HG02678 (cell line): ENCODE measurements at regions not wholly inside any gene's neighbourhood (a gene's known extent, or its start where the extent isn't known, plus 50 kb on each side); places are given as distances from the start of the nearest gene placed in this dataset.
"Not testable (repeated sequence)": the region's sequence is repeated elsewhere in the genome, so short reads cannot be mapped to it uniquely, and the experiment has no call there.

Source experiments
- ATAC-seq: cut with Tn5 transposase; IDR thresholded peaks from one replicate; pipeline ENCODE4 v1.9.1; 2021; ENCODE audit warnings: mild to moderate bottlenecking, moderate library complexity; ENCODE audit not compliant: unreplicated experiment

- no peak for ATAC-seq
These were observed 114.2 kb downstream of the DHRS2 start for GRCh38 chr14:23750357-23750756.

DNA sequence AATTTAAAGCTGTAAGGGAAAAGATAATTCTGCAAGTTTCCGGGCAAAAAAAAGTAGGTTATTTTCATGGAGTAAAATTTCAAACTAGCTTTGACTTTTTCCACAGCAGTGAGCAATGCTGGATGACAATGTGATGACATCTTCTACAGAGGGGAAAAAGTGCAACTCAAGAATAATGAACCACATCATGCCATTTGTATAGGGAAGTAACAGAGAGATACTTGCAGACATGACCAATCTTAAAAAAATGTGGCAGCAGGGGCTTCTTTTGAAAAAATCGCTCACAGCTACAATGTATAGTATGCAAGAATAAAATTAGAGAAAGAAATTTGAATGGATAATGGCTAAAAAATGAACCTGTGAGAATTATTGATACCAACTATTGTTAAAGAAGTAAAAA, 115.5 kb downstream of the DHRS2 start:
- no peak for ATAC-seq

- no peak for ATAC-seq
These were observed 127.2 kb downstream of the DHRS2 start for GRCh38 chr14:23763394-23763793.

DNA sequence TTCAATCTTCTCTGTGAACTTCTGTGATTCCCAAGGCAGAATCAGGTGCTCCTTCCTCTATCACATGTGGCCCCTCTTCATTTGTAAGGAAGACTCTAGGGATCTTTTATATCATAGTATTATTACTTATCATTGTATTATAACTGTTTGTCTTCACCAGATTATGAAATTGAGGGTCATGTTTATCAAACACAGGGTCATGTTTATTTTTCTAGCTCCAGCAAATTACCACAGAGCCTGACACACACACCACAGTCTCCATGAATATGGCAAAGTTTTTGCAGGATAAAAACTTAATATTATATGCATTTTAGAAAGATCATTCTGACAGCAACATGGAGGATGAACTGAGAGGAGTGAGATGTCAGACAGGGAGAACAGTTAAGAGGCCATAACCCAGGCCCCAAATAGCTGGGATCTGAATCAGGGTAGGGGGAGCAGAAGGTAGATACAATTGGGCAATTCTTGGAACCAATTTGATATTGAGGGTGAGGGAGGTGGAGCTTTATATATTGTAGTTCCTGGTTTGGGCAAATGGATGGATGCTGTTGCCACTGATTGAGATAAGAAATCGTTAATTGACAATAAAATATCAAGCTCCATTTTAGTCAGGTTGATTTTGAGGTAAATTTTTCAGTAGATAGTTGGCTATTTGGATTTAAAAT, 130.7 kb downstream of the DHRS2 start:
- no peak for ATAC-seq

DNA sequence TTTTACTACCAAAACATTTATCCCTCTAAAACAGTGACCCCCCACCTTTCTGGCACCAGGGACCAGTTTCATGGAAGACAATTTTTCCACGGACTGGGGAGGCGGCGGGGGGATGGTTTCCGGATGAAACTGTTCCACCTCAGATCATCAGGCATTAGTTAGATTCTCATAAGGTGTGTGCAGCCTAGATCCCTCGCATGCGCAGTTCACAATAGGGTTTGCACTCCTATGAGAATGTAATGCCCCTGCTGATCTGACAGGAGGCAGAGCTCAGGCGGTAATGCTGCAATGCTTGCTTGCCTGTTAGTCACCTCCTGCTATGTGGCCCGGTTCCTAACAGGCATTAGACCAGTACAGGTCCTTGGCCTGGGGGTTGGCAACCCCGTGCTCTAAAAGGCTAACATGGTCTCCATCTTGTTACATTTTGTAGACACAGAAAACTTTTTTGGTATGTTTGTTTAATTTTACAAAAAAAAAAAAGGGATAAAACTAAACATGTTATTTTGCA, 133.1 kb downstream of the DHRS2 start:
- ATAC-seq = not testable (repeated sequence)

DNA sequence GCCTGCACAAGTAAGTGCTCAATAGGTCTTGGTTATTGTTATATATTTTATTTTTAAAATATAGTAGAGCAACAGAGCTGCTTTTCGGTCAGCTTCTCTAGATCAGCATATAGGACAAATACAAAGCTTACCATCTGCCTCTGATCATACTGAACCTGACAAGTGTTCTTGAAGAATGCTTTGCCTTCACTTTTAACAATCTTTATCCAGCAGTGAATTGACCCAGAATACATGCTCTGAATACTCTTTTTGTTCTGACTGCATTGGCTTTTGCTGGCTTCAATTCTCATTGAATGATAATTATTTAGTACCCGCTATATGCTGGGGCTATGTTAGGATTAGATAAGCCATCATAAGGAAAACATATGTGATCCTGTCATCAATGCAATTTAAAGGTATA, 137.8 kb downstream of the DHRS2 start:
- no peak for ATAC-seq

DNA sequence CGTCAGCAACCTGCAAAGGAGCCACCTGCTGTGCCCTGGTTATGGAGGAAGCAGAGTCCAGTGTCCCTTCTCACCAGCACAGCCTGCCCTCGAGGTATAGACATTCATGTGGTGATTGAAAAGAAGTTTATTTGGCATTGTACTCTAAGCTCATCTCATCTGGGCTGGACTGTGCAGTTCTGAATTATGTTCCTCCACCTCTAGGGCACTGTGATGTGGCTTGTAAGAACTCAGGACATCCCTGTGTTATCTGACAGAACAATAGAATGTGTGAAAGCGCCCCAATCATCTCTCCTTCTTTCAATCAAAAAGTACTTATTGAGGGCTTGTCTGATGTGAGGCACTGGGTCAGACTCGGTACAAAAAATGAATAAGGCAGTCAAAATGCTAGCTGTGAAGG, 140.1 kb downstream of the DHRS2 start:
- ATAC-seq = no peak

GRCh38 chr14:23785208-23785607, 149.0 kb downstream of the DHRS2 start:
- ATAC-seq = no peak

DNA sequence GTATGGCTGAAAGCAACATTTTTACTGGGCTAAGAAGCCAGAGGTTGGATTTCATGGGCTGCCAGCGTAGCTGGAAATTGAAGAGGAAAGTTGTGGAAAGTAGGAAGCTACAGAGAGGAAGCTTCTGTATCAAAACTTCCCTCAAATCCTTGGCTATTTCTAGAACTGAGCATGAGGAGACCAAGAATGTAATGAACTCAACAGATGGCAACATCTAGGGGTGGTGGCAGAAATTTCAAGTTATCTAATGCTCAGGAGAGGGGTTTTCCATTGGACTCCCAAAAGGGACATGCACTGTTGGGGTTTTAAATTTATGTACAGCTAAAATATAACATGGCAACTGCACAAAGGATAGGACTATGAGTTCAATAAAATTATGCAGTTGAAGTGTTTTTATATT, 151.3 kb downstream of the DHRS2 start:
- ATAC-seq = no peak

- ATAC-seq = no peak
These were observed 153.5 kb downstream of the DHRS2 start for GRCh38 chr14:23789696-23790095.

DNA sequence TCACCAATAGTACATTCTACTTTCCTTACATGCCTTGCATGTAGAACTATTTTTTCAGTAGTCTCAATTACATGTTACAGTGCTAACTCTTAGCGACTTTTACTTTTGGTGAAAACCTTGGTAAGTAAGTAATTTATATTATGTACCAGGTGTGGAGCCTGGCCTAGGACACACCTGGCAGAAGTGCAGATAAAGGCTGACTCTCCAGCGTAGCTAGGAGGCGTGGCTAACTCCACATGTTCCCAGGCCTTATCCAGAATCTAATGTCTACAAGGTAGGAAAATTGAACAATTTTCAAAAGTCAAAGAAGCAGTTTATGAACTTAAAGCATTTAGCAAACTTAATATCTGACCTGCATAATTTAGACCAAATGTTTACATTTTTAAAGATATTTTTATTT, 157.4 kb downstream of the DHRS2 start:
- no peak for ATAC-seq

GRCh38 chr14:23800811-23801210, 152.8 kb upstream of the DHRS4 start:
- no peak for ATAC-seq

GRCh38 chr14:23801766-23802165, 151.8 kb upstream of the DHRS4 start:
- ATAC-seq = no peak

- ATAC-seq = no peak
These were observed 148.8 kb upstream of the DHRS4 start for GRCh38 chr14:23804817-23805216.

DNA sequence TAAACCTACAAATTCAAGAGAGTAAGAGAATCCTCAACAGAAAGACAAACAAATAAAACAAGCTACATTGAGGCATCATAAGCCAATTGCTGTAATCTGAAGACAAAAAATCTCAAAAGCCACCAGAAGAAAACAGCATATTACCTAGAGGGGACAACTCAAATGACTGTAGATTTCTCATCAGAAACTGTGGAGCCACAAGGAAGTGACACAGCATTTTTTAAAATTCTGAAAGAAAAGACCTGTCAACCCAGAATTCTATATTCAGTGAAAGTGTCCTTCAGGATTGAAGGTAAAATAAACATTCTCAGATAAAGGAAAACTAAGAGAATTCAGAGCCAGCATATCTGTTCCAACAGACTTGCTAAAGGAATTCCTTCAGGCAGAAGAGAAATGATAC, 147.8 kb upstream of the DHRS4 start:
- ATAC-seq = no peak

DNA sequence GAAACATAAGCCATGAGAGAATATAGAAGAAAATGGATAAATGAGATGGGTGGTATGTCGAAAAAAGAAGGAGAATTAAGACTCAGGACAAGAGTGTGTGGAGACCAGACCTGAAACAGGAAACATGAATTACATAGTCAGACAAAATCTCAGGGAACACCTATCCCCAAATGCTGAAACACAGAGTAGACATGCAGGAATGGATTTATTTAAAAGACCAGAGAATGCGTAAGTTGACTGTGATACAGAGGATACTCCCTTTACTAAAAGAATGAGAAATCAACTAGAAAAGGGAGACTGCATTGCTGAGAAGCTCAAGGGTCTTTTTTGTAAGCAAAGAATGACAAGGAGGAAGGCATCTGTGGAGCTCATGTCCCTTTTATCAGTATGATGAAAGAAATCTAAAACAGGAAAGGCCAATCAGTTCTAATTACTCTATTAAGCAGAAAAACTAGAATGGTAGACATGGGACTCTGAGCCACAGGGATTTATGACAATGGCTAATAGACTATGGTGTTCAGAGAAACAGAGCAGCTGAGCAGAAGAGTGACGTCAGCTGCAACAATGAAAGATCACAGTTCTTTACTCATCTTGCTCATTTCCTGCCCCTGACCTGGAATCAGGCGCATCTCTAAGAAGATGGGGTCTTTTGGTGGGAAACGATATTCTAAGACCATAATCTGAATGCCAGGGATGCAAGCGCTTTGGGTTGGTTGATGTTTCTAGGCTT, 138.9 kb upstream of the DHRS4 start:
- no peak for ATAC-seq

DNA sequence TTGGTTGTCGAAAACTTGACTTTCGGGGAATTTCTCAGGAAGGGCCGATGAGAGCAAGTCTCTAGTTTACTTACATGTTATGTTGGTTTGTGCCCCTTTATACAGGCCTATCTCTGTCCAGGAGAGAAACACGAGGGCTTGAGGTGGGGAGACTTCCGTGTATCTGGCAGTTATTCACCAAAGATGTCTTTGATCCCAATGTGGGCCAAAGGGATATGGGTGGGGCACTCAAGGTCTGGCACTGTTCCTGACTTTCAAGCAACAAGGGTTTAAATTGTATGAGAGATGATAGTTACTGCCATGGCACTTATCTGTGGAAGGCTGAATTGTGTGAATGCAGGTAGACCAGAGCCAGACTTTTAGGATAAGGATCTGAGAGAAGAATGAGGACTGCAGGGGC, 137.2 kb upstream of the DHRS4 start:
- no peak for ATAC-seq

DNA sequence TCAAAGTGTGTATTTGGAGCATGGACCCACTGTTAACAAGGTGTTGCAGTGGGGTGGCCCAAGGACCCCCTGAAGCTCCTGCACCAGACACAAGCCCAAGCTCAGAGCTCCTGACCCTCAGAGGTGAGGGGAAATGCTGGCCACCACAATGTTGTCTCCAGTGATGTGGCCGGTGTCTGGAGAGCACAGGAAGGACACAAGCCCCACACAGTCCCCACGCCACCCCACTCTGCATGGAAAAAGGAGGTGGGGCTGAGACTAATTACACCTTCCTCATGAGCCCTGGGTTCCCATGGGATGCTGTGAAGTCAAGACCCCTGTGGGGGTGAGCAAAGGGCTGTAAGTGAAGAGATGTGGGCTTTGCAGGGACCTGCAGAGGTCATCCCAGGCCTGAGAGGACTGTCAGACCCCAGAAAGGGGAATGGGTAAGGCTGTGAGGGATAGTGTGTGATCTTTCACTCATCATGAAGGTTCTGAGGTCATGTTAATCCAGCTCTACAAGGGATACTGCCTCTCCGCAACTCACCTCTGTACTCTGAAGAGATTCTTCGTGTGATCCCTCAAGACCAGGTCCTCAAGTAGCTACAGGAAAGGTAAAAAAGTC, 136.3 kb upstream of the DHRS4 start:
- no peak for ATAC-seq

DNA sequence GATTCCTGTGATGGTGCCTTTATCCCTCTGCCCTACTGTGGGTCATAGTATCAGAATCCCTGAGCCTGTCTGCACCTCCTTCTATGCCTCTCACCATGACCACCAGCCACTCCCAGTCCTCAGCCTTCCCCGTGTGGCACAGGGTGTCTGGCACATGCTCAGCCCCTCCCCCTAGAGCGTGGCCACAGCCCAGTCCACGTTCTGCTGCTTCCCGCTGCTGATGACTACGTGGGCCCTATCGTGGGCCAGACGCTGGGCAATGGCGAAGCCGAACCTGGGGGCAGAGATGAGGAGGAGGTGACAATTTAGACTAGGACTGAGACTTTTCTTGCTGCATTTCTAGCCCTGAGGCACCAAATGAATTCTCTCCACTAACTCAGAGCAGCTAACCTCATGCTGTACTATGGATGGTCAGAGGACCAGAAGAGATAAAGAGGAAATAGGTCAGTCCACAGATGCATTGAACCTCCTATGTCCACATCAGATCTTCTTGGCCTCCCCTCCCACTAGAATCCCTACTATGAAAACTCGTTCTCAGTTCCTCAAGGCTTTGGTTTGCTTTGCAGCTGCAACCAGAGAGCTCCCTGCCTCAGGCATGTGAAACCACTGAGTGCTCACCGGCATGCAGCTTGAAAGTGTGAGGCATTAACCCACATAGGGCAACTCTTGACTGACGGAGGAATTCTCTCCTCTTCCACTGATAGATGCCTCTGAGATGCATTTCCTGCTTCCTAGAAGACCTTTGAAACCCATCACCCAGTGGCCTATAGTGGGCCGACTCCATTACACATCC, 126.3 kb upstream of the DHRS4 start:
- no peak for ATAC-seq

GRCh38 chr14:23828001-23828400, 125.6 kb upstream of the DHRS4 start:
- ATAC-seq = no peak

DNA sequence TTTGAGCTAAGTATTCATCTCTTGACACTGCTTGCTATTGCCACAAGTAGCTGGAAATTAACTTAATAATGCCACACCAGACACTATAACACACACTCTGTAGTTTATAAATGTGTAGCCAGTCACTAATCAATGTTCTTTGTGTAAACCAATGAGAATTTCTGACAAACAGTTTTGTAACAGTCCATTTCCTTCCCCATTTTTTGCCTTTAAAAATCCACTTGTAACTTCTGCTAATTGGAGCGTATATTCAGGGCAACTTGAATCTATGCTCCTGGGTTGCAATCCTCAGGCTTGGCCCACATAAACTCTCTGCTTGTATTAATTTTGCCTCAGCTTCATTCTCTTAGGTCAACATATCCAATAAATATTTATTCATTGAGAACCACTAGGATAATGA, 125.0 kb upstream of the DHRS4 start:
- ATAC-seq = no peak
